ENCODE measurements at regions not wholly inside any gene's neighbourhood (a gene's known extent, or its start where the extent isn't known, plus 50 kb on each side); places are given as distances from the start of the nearest gene placed in this dataset.

- WGBS, 2 experiments (ENCODE audit: insufficient coverage in 1 of 2, insufficient read length in 1 of 2): 98 to 100% methylated on average over 1 to 3 of the region's 3 CpGs
- H3K27ac ChIP-seq (ENCODE audit: low read depth, low read length): no peak overlapping the region
- peaks cover 4% of the 10 kb centered on the region for H3K9me3 ChIP-seq (ENCODE audit: control insufficient read depth, low read length)
- no peaks in the 10 kb centered on the region for H3K36me3 ChIP-seq (ENCODE audit: control insufficient read depth, insufficient read depth, low read length)
- H3K4me3 ChIP-seq (ENCODE audit: low read length): no peak overlapping the region
- Mint-ChIP-seq H3K36me3 (ENCODE audit: low read depth) (no peaks in the 10 kb centered on the region), H3K9me3 (no peaks in the 10 kb centered on the region), H3K27me3 (ENCODE audit: insufficient read depth) (no peaks in the 10 kb centered on the region), H3K4me3 (no peak overlapping the region), H3K27ac (no peak overlapping the region), H3K4me1 (peaks cover 4% of the 10 kb centered on the region)
- no peak overlapping the region for H3K9ac ChIP-seq (ENCODE audit: extremely low read depth, low read length, poor library complexity, severe bottlenecking)
- H3K27me3 ChIP-seq (ENCODE audit: control insufficient read depth, insufficient read depth, low read length, poor library complexity, severe bottlenecking): no peaks in the 10 kb centered on the region
- H3K4me1 ChIP-seq (ENCODE audit: control insufficient read depth, insufficient read depth, low read length): no peaks in the 10 kb centered on the region
- DNase-seq: no peak
- no peak for TF ChIP-seq CTCF (conservative IDR thresholded peaks at IDR 0.05)
Observed at GRCh38 chr13:105201351-105201750, 1334.1 kb downstream of the EFNB2 start.

- WGBS, 2 experiments (ENCODE audit: insufficient coverage in 1 of 2, insufficient read length in 1 of 2): 94% methylated on average over 3 of the region's 4 CpGs; no CpG with 5 or more reads in 1 of the 2 experiments
- Histone ChIP-seq H3K36me3 (ENCODE audit: control insufficient read depth, insufficient read depth, low read length) (no peaks in the 10 kb centered on the region), H3K4me1 (ENCODE audit: control insufficient read depth, insufficient read depth, low read length) (no peaks in the 10 kb centered on the region), H3K9me3 (ENCODE audit: control insufficient read depth, low read length) (peaks cover 4% of the 10 kb centered on the region), H3K9ac (ENCODE audit: extremely low read depth, low read length, poor library complexity, severe bottlenecking) (no peak overlapping the region), H3K27ac (ENCODE audit: low read depth, low read length) (no peak overlapping the region), H3K27me3 (ENCODE audit: control insufficient read depth, insufficient read depth, low read length, poor library complexity, severe bottlenecking) (no peaks in the 10 kb centered on the region), H3K4me3 (ENCODE audit: low read length) (no peak overlapping the region)
- TF ChIP-seq CTCF (conservative IDR thresholded peaks at IDR 0.05): no peak
- no peak for DNase-seq
- Mint-ChIP-seq H3K9me3 (no peaks in the 10 kb centered on the region), H3K27ac (no peak overlapping the region), H3K36me3 (ENCODE audit: low read depth) (no peaks in the 10 kb centered on the region), H3K27me3 (ENCODE audit: insufficient read depth) (no peaks in the 10 kb centered on the region), H3K4me1 (peaks cover 4% of the 10 kb centered on the region), H3K4me3 (no peak overlapping the region)
Observed at GRCh38 chr13:105200181-105200580, 1335.3 kb downstream of the EFNB2 start.

GRCh38 chr13:105196052-105196451, 1339.4 kb downstream of the EFNB2 start:
- H3K9me3 Mint-ChIP-seq: no peaks in the 10 kb centered on the region
- Histone ChIP-seq H3K4me1 (ENCODE audit: control insufficient read depth, insufficient read depth, low read length) (no peaks in the 10 kb centered on the region), H3K27ac (ENCODE audit: low read depth, low read length) (no peak overlapping the region), H3K36me3 (ENCODE audit: control insufficient read depth, insufficient read depth, low read length) (no peaks in the 10 kb centered on the region), H3K9ac (ENCODE audit: extremely low read depth, low read length, poor library complexity, severe bottlenecking) (no peak overlapping the region), H3K27me3 (ENCODE audit: control insufficient read depth, insufficient read depth, low read length, poor library complexity, severe bottlenecking) (no peaks in the 10 kb centered on the region), H3K9me3 (ENCODE audit: control insufficient read depth, low read length) (no peaks in the 10 kb centered on the region), H3K4me3 (ENCODE audit: low read length) (no peak overlapping the region)
- no peaks in the 10 kb centered on the region for H3K27me3 Mint-ChIP-seq (ENCODE audit: insufficient read depth)
- no peaks in the 10 kb centered on the region for H3K4me1 Mint-ChIP-seq
- DNase-seq: peak; percentile 60
- no peak for TF ChIP-seq CTCF (conservative IDR thresholded peaks at IDR 0.05)
- no peak overlapping the region for H3K4me3 Mint-ChIP-seq
- WGBS, 2 experiments (ENCODE audit: insufficient coverage in 1 of 2, insufficient read length in 1 of 2): 85 to 95% methylated on average over 5 of the region's 5 CpGs
- no peak overlapping the region for H3K27ac Mint-ChIP-seq
- no peaks in the 10 kb centered on the region for H3K36me3 Mint-ChIP-seq (ENCODE audit: low read depth)

Data from endodermal cell (in vitro differentiated cells).